ENCODE measurements at regions not wholly inside any gene's neighbourhood (a gene's known extent, or its start where the extent isn't known, plus 50 kb on each side); places are given as distances from the start of the nearest gene placed in this dataset.

- Histone ChIP-seq H3K36me3 (no peaks in the 10 kb centered on the region), H3K27me3 (ENCODE audit: insufficient read depth, low read depth, severe bottlenecking) (no peaks in the 10 kb centered on the region), H3K27ac (no peak overlapping the region), H3K9me3 (ENCODE audit: severe bottlenecking) (peaks cover 2% of the 10 kb centered on the region), H3K4me3 (ENCODE audit: low read depth, low read length) (no peak overlapping the region)
- DNase-seq, result no peak
- TF ChIP-seq, protein P1, sequence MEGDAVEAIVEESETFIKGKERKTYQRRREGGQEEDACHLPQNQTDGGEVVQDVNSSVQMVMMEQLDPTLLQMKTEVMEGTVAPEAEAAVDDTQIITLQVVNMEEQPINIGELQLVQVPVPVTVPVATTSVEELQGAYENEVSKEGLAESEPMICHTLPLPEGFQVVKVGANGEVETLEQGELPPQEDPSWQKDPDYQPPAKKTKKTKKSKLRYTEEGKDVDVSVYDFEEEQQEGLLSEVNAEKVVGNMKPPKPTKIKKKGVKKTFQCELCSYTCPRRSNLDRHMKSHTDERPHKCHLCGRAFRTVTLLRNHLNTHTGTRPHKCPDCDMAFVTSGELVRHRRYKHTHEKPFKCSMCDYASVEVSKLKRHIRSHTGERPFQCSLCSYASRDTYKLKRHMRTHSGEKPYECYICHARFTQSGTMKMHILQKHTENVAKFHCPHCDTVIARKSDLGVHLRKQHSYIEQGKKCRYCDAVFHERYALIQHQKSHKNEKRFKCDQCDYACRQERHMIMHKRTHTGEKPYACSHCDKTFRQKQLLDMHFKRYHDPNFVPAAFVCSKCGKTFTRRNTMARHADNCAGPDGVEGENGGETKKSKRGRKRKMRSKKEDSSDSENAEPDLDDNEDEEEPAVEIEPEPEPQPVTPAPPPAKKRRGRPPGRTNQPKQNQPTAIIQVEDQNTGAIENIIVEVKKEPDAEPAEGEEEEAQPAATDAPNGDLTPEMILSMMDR (IDR thresholded peaks at IDR 0.05; ENCODE audit: low read depth, low read length), result no peak
Observed at GRCh38 chr9:75653335-75653734, 237.1 kb upstream of the PCSK5 start.

DNA sequence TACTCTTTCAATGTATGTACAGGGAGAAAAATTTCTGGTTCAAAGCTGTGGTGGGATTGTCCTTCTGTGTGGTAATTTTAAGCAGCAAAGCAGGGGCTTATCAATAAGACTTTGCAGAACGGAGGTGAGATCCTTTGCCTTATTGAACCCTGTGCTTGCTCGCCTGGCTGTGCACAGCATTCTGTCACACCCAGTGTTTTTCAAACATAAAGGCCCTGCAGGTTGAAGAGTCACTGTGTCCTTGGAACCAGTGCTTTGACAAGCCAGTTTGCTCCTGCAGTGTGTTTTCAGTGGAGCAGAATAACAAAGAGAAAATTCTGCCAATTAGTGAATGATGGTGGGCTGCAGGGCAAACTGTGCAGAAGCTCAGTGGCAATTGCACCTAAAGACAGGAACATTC is 236.7 kb upstream of the PCSK5 start:
- no peaks in the 10 kb centered on the region for H3K27me3 ChIP-seq (ENCODE audit: insufficient read depth, low read depth, severe bottlenecking)
- no peak overlapping the region for H3K4me3 ChIP-seq (ENCODE audit: low read depth, low read length)
- TF ChIP-seq, protein P1 (IDR thresholded peaks at IDR 0.05; ENCODE audit: low read depth, low read length), result no peak
- peaks cover 2% of the 10 kb centered on the region for H3K9me3 ChIP-seq (ENCODE audit: severe bottlenecking)
- no peak for DNase-seq
- no peaks in the 10 kb centered on the region for H3K36me3 ChIP-seq
- no peak overlapping the region for H3K27ac ChIP-seq

- no peaks in the 10 kb centered on the region for H3K36me3 ChIP-seq
- no peak overlapping the region for H3K4me3 ChIP-seq (ENCODE audit: low read depth, low read length)
- peak overlapping the region; percentile 65 for H3K27ac ChIP-seq
- no peaks in the 10 kb centered on the region for H3K27me3 ChIP-seq (ENCODE audit: insufficient read depth, low read depth, severe bottlenecking)
- TF ChIP-seq, protein P1 (IDR thresholded peaks at IDR 0.05; ENCODE audit: low read depth, low read length), result no peak
- DNase-seq, result peak; percentile 48
- peaks cover 2% of the 10 kb centered on the region for H3K9me3 ChIP-seq (ENCODE audit: severe bottlenecking)
Observed at GRCh38 chr9:75657015-75657414, 233.5 kb upstream of the PCSK5 start.

GRCh38 chr9:75658301-75658905 is 232.1 kb upstream of the PCSK5 start:
- Histone ChIP-seq H3K27me3 (ENCODE audit: insufficient read depth, low read depth, severe bottlenecking) (no peaks in the 10 kb centered on the region), H3K36me3 (no peaks in the 10 kb centered on the region), H3K4me3 (ENCODE audit: low read depth, low read length) (no peak overlapping the region), H3K9me3 (ENCODE audit: severe bottlenecking) (peaks cover 2% of the 10 kb centered on the region), H3K27ac (no peak overlapping the region)
- TF ChIP-seq, protein P1 (IDR thresholded peaks at IDR 0.05; ENCODE audit: low read depth, low read length), result no peak
- DNase-seq, result no peak

GRCh38 chr9:75664597-75664996 is 225.9 kb upstream of the PCSK5 start:
- TF ChIP-seq, protein P1 (IDR thresholded peaks at IDR 0.05; ENCODE audit: low read depth, low read length), result no peak
- DNase-seq, result no peak

More at GRCh38 chr9:75664597-75664996, 225.9 kb upstream of the PCSK5 start:
- Histone ChIP-seq H3K27ac (no peak overlapping the region), H3K27me3 (ENCODE audit: insufficient read depth, low read depth, severe bottlenecking) (no peaks in the 10 kb centered on the region), H3K9me3 (ENCODE audit: severe bottlenecking) (no peaks in the 10 kb centered on the region), H3K4me3 (ENCODE audit: low read depth, low read length) (no peak overlapping the region), H3K36me3 (no peaks in the 10 kb centered on the region)
